Suprapubic skin (tissue), 4 donors: ENCODE measurements at regions not wholly inside any gene's neighbourhood (a gene's known extent, or its start where the extent isn't known, plus 50 kb on each side); places are given as distances from the start of the nearest gene placed in this dataset.
"Not testable (repeated sequence)": the region's sequence is repeated elsewhere in the genome, so short reads cannot be mapped to it uniquely, and the experiment has no call there.

Source experiments
- DNase-seq, 2 donors: peaks; one replicate each; pipeline ENCODE4 v3.0.0-alpha.2; 2019; ENCODE audit warnings: low spot score in 2 of 2
- H3K27ac ChIP-seq: fragments of 200-600 bp; sonication (generic); one replicate; pipeline ENCODE4 v1.5.1; 2019
- H3K27me3 ChIP-seq: fragments of 200-600 bp; sonication (generic); one replicate; pipeline ENCODE4 v1.5.1; 2019
- H3K36me3 ChIP-seq: fragments of 200-600 bp; sonication (generic); one replicate; pipeline ENCODE4 v1.5.1; 2019
- H3K4me1 ChIP-seq: fragments of 200-600 bp; sonication (generic); one replicate; pipeline ENCODE4 v1.5.1; 2019
- H3K4me3 ChIP-seq: fragments of 200-600 bp; sonication (generic); one replicate; pipeline ENCODE4 v1.5.1; 2019; ENCODE audit warnings: mild to moderate bottlenecking
- H3K9me3 ChIP-seq: fragments of 200-600 bp; sonication (generic); one replicate; pipeline ENCODE4 v1.5.1; 2019
- CTCF ChIP-seq, 2 donors: fragments of 200-600 bp in 1 of 2; fragments of 450-650 bp in 1 of 2; sonication (generic) in 1 of 2; IDR thresholded peaks; one replicate each; pipeline ENCODE4 v1.5.1; 2016 to 2019; ENCODE audit warnings: antibody characterized with exemption in 2 of 2, mild to moderate bottlenecking in 1 of 2, moderate library complexity in 1 of 2
- EP300 ChIP-seq: sonication (generic); formaldehyde crosslinking; IDR thresholded peaks from one replicate; pipeline ENCODE4 v1.6.1; 2017; ENCODE audit warnings: antibody characterized with exemption
- POLR2A ChIP-seq, 2 donors: fragments of 450-650 bp; IDR thresholded peaks; one replicate each; pipeline ENCODE4 v1.6.1; 2017; ENCODE audit warnings: antibody characterized with exemption in 2 of 2, mild to moderate bottlenecking in 2 of 2, moderate library complexity in 2 of 2
- POLR2AphosphoS5 ChIP-seq, 3 donors: sonication (generic); formaldehyde crosslinking; IDR thresholded peaks; one replicate each; pipeline ENCODE4 v1.6.1; 2017; ENCODE audit warnings: antibody characterized with exemption in 3 of 3
- WGBS: methylation state at CpG from one replicate; pipeline ENCODE4 v1.1.5; 2018; 5-methylcytosine and 5-hydroxymethylcytosine counted together

GRCh38 chr6:18640754-18641153 is 253.6 kb downstream of the RNF144B start:
- H3K4me1 ChIP-seq, result no peaks in the 10 kb centered on the region
- H3K4me3 ChIP-seq, result no peak overlapping the region
- no peak for DNase-seq
- no peaks in the 10 kb centered on the region for H3K27me3 ChIP-seq
- H3K9me3 ChIP-seq, result no peaks in the 10 kb centered on the region
- 73% methylated on average over 1 of the region's 1 CpG for WGBS
- TF ChIP-seq POLR2AphosphoS5 (IDR thresholded peaks at IDR 0.05) (no peak), POLR2A (IDR thresholded peaks at IDR 0.05) (no peak), EP300 (no peak), CTCF (IDR thresholded peaks at IDR 0.05) (no peak)
- no peak overlapping the region for H3K27ac ChIP-seq
- no peaks in the 10 kb centered on the region for H3K36me3 ChIP-seq

GRCh38 chr6:18654821-18655220 is 267.7 kb downstream of the RNF144B start:
- H3K9me3 ChIP-seq, result peaks cover 3% of the 10 kb centered on the region
- no peak overlapping the region for H3K27ac ChIP-seq
- H3K4me3 ChIP-seq, result no peak overlapping the region
- no peak for DNase-seq
- H3K4me1 ChIP-seq, result no peaks in the 10 kb centered on the region
- no peaks in the 10 kb centered on the region for H3K27me3 ChIP-seq
- H3K36me3 ChIP-seq, result no peaks in the 10 kb centered on the region
- no peak for TF ChIP-seq POLR2A (IDR thresholded peaks at IDR 0.05)

DNA sequence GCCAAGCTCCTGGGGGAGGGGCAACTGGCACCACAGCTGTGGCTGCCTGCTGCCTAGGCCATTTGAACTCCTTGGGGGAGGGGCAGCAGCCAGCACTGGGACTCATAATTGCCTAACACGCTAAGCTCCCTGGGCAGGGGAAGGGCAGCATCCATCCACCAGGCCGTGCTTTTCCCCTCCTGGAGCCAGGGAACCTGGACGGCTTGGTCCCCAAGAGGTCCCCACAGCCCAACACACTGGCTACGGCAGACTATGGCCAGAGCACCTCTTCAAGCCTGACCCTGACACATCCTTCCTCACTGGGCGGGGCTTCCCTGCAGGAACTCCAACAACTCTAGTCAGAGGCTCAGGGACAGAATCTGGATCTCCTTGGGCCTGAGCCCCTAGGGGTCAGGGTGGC is 269.4 kb downstream of the RNF144B start:
- TF ChIP-seq CTCF (IDR thresholded peaks at IDR 0.05) (no peak), EP300 (no peak), POLR2AphosphoS5 (IDR thresholded peaks at IDR 0.05) (no peak), POLR2A (IDR thresholded peaks at IDR 0.05) (no peak)
- 60% methylated on average over 1 of the region's 5 CpGs for WGBS
- Histone ChIP-seq H3K27ac (no peak overlapping the region), H3K4me1 (no peaks in the 10 kb centered on the region), H3K27me3 (no peaks in the 10 kb centered on the region), H3K36me3 (no peaks in the 10 kb centered on the region), H3K4me3 (no peak overlapping the region), H3K9me3 (peaks cover 3% of the 10 kb centered on the region)
- no peak for DNase-seq

DNA sequence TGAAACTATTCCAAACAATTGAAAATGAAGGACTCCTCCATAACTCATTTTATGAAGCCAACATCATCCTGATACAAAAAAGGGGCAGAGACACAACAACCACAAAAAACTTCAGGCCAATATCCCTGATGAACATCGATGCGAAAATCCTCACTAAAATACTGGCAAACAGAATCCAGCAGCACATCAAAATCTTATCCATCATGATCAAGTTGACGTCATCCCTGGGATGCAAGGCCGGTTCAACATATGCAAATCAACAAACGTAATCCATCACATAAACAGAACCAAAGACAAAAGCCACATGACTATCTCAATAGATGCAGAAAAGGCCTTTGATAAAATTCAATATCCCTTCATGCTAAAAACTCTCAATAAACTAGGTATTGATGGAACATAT is 272.8 kb downstream of the RNF144B start:
- H3K4me1 ChIP-seq, H3K27ac ChIP-seq, H3K36me3 ChIP-seq, H3K27me3 ChIP-seq, H3K4me3 ChIP-seq, H3K9me3 ChIP-seq, DNase-seq: not testable (repeated sequence)
- 88% methylated on average over 5 of the region's 5 CpGs for WGBS

DNA sequence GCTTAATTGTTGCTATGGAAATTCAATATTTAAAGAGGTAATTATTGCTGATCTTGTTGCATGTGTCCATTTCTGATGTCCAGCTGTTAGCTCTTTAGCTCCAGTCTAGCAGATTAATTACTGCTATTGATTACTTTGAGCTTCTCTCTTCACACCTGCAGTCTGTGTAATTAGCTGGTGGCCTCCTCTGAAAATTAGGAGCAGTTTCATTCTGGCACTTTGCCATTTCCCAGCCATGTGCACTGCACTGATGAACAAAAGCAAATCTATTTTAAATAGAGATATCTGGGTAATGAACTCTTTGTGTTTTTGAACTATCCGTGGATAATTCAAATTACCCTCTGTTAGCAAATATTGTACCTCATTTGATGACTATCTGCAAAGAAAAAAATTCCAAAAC is 275.9 kb downstream of the RNF144B start:
- H3K27ac ChIP-seq, result no peak overlapping the region
- no peaks in the 10 kb centered on the region for H3K27me3 ChIP-seq
- H3K4me3 ChIP-seq, result no peak overlapping the region
- H3K4me1 ChIP-seq, result no peaks in the 10 kb centered on the region
- H3K9me3 ChIP-seq, result peaks cover 3% of the 10 kb centered on the region
- no peak for DNase-seq
- 67% methylated on average over 1 of the region's 1 CpG for WGBS
- H3K36me3 ChIP-seq, result no peaks in the 10 kb centered on the region
- TF ChIP-seq POLR2AphosphoS5 (IDR thresholded peaks at IDR 0.05) (no peak), CTCF (IDR thresholded peaks at IDR 0.05) (no peak), EP300 (no peak), POLR2A (IDR thresholded peaks at IDR 0.05) (no peak)

- no peak for TF ChIP-seq POLR2AphosphoS5 (IDR thresholded peaks at IDR 0.05)
- TF ChIP-seq CTCF (IDR thresholded peaks at IDR 0.05), result no peak
- TF ChIP-seq EP300, result no peak
- TF ChIP-seq POLR2A (IDR thresholded peaks at IDR 0.05), result no peak
- 82% methylated on average over 5 of the region's 5 CpGs for WGBS
- Histone ChIP-seq H3K9me3 (no peaks in the 10 kb centered on the region), H3K27ac (no peak overlapping the region), H3K4me3 (no peak overlapping the region), H3K4me1 (no peaks in the 10 kb centered on the region), H3K27me3 (no peaks in the 10 kb centered on the region), H3K36me3 (no peaks in the 10 kb centered on the region)
- DNase-seq, result no peak
Observed at GRCh38 chr6:18664401-18664800, 277.3 kb downstream of the RNF144B start.
